GM10266 (cell line): ENCODE measurements at regions not wholly inside any gene's neighbourhood (a gene's known extent, or its start where the extent isn't known, plus 50 kb on each side); places are given as distances from the start of the nearest gene placed in this dataset.

Experiments
- DNase-seq: peaks from one replicate; pipeline ENCODE4 v3.0.0; 2012; ENCODE audit errors: extremely low spot score
- TF ChIP-seq, protein P1 (sequence below): IDR thresholded peaks from 2 replicates; pipeline ENCODE4 v1.5.1; 2012; ENCODE audit warnings: mild to moderate bottlenecking, low read depth; ENCODE audit not compliant: control insufficient read depth, insufficient read depth; ENCODE audit errors: missing control alignments

GRCh38 chr20:52494244-52494643 lies 302.7 kb upstream of the ZFP64 start:
- TF ChIP-seq, protein P1, sequence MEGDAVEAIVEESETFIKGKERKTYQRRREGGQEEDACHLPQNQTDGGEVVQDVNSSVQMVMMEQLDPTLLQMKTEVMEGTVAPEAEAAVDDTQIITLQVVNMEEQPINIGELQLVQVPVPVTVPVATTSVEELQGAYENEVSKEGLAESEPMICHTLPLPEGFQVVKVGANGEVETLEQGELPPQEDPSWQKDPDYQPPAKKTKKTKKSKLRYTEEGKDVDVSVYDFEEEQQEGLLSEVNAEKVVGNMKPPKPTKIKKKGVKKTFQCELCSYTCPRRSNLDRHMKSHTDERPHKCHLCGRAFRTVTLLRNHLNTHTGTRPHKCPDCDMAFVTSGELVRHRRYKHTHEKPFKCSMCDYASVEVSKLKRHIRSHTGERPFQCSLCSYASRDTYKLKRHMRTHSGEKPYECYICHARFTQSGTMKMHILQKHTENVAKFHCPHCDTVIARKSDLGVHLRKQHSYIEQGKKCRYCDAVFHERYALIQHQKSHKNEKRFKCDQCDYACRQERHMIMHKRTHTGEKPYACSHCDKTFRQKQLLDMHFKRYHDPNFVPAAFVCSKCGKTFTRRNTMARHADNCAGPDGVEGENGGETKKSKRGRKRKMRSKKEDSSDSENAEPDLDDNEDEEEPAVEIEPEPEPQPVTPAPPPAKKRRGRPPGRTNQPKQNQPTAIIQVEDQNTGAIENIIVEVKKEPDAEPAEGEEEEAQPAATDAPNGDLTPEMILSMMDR, result no peak
- no peak for DNase-seq

DNA sequence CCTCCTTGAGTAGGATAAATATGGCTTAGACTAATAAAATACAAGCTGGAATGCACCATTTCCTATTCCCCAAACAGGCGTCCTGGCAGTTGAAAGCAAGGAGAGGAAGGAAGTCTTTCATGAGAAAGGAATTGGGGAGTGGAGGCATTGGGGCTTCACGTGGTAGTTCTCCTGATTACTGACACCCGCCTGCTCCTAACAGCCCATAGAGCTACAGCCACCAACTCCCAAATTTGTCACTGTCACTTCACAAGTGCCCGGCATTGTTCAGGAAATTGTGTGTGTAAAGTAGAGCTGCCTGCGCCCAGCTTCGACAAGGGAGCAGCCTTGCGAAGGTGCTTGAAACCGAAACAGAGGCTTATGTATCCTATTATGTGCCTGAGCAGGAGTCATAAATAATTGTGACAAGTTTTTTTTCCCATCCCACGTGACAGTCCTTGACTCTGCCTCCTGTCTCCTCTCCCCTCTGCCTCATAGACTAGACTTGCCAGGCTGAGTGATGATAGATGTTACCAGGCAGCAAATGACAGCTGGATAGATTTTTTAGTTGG lies 301.7 kb upstream of the ZFP64 start:
- DNase-seq, result no peak
- TF ChIP-seq, protein P1, result no peak

GRCh38 chr20:52490711-52491430 lies 299.3 kb upstream of the ZFP64 start:
- no peak for DNase-seq
- TF ChIP-seq, protein P1, result no peak

DNA sequence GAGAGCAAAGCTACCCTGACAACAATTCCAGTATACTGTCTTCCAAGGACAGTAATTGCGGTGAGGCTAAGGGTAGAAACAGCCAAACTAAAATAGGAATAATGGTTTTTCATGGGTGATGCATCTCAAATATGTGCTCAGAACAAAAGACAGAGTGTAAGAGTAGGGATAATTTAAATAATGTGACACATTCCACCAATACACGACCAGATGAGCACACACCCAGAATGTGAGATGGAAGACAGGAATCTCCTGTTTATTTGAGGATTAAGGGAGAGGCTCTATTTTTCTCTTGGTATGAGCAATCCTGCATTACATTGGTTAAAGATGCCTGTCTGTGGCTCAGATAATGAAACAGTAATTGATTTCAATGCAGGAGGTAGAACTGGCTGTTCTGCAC lies 292.9 kb upstream of the ZFP64 start:
- DNase-seq, result no peak
- TF ChIP-seq, protein P1, result no peak

DNA sequence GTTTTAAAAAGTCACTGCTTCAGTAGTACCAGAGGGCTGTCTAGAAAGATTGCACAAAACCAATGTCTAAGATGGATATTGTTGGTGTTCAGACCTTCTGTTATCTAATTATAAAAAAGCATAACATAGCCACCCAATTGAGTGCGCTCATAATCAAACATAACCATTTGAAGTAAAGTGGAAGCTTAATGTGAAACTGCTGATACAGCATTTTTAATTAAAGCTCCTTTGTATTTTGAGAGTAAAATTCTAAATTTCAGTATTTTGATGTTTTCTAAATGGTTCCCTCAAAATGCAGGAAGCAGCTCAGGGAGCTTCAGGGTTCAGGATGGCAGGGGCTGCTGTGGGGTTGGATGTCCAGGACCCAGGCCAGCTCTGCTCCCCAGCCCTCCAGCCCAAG lies 291.8 kb upstream of the ZFP64 start:
- TF ChIP-seq, protein P1, result no peak
- no peak for DNase-seq

- TF ChIP-seq, protein P1, result no peak
- no peak for DNase-seq
Measured at GRCh38 chr20:52482044-52482443, 290.5 kb upstream of the ZFP64 start.

DNA sequence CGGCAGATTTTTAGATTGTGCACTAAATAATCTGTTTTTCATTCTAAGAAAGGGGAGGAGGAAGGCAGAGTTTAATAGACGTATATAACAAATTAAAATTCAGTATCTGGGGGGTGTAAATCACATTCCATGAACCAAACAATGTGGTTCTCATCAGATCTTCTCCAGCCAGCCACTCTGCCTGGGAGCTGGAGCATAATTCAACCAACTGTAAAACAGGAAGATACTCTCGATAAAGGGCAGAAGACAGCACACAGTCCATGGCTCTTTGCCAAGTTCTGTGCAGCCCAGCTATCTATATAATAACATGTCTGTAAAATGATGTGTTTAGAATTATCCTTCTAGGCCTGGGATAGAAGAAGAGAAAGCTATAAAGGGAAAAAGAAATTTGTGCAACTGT lies 289.9 kb upstream of the ZFP64 start:
- TF ChIP-seq, protein P1, result no peak
- DNase-seq, result no peak
